Activated T-helper 1 cell treated with anti-CD3 and anti-CD28 coated beads, Interleukin-2, amount 50 U/mL, for 16 hours (primary cell): ENCODE measurements at regions not wholly inside any gene's neighbourhood (a gene's known extent, or its start where the extent isn't known, plus 50 kb on each side); places are given as distances from the start of the nearest gene placed in this dataset.

Experiments
- DNase-seq, 2 donors: peaks; one replicate each; pipeline ENCODE4 v3.0.0-alpha.2; 2020; ENCODE audit warnings: low read depth in 1 of 2, low spot score in 1 of 2

DNA sequence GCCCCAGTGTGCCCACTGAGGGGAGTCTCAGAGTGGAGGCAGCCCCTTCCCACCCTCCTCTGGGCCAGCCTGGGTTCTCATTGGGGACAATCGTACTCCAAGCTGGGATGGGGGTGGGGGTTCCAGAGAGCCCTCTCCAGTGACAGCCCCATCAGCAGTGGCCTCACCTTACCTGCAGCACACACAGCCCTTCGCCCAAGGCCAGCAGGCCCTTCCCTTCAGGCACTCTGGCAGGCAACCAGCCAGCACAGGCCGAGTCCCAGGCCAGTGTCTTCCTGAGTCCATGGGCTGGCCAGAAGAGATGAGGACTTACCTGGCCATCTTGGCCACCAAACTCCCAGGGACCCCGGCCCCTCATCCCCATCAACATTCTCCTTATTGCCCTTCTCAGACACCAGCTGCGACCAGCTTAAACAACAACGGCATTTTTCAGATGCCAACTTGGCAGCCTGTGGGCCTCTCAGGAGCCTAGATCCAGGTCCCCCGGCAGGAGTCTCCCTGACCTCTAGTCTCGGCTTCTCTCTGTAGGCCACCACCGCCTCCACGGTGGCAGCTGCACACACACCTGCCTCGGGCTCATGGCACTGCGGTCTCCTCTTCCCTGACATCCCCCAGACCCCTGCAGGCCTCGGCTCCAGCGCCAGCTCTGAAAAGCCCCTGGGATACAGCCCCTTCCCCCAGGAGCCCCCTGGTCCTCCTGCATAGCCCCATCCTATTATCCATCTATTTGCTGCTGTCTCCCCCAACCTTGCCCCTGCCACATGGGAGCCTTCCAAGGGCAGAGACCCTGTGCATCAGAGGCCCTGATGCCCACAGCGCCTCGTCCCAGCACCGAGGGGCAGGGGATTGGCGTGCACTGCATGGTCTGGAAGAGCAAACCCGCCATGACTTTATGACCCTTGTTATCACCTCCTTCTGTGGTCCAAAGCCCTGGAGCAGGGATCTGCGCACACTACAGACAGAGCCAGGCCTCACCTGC, 111.2 kb upstream of the FGF3 start:
- no peak for DNase-seq

DNA sequence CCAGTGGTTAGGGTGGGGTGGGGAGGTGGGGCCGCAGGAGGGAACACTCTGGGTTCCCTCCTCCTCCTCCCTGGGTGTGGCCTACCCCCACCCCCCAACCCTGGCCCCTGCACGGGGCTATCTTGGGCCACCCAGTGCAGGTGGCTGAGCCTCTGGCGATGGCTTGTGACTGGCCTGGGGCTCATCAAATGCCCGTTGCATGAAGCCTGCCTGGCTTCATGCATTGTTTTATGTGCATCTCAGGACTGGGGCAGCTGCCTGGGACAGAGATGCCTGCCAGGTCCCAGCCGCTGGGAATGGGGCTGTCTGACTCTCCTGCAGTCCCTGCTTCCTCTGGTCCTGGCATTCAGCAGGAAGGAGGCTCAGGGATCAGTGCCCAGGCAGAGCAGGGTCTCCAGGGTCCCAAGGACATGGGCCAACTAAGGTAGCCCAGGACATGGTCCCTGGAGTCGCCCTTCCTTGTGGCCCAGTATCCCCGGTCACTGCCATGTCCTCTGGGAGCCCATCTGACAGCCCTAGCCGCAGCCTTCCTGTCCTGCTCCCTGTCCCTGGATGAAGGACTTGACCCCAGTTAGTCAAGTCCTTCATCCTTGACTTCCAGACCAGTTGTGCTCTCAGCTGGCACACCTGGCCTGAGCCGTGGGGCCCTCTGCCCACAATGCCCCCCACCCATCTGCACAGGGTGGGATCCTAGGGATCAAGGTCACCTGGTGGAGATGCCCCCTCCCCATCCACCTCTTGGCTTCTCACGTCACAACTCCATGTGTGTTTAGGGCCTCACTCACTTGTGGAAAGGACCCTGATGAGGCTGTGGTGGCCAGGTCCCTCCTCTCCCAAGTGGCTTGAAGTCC, 112.1 kb upstream of the FGF3 start:
- no peak for DNase-seq

DNA sequence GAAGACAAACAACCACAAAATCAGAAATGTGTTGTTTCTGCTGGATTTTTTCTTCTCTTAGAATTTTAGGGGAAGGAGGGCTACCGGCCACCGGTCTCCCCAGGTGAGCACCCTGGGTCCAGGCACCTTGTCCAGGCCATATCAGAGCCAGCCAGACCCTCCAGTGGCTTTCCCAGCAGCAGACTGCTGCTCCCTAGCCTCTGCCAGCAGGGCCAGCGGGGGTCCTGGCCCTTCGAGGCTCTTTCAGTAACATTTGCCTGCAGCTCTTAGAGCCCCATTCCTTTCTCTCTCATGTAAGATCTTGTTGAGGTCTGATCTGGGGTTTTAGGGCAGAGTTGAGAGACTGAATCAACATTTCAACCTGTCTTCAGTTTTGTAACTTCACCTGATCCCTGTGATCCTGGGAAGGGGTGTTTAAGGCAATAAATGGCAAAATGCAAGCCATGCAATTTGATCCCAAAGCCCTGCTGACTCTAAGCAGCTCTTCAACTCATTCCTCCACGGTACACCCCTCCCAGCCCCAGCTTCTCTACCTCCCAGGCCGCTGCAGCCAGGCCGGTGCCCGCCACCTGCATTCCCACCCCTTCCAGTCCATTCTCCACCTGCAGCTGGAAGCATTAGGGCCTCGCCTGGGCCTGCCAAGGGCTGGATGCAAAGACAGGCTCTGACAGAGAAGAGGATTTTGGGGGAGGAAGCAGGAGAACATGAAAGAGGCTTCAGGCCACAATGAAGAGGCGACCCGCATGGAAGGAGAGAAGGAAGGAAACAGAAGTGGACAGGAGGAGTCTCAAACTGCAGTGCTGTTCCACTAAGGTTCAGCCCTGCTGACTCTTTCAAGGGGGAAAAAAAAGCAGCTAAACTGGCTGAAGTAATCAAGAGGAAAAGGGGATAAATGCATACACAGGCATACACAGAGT, 113.0 kb upstream of the FGF3 start:
- DNase-seq = no peak

DNA sequence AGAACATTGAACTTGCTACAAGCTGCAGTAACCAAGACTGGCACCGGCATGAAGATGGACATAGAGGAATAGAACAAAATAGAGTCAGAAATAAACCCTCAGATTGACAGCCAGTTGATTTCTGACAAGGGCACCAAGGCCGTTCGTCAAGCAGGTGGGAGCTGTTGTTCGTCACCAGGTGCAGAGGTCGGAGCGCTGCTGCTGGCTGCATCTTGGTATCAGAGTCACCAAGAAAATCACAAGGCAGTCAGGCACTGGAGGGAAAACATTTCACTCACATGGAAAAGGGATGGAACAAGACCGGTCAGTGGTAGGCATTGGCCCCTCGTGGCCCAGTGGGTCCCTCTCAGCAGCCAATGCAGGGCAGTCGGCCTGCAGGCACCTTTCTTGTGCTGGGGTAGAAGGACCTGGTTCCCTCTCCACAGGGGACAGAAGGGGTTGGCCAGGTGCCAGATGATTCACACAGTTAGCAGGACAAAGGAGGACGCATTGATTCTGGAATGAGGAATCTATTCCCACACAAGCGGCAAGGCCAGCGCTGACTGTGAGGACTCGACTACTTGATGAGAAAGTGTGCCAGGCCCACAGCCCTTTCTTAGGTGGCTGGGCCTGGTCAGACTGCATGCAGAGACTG, 115.8 kb upstream of the FGF3 start:
- no peak for DNase-seq

DNA sequence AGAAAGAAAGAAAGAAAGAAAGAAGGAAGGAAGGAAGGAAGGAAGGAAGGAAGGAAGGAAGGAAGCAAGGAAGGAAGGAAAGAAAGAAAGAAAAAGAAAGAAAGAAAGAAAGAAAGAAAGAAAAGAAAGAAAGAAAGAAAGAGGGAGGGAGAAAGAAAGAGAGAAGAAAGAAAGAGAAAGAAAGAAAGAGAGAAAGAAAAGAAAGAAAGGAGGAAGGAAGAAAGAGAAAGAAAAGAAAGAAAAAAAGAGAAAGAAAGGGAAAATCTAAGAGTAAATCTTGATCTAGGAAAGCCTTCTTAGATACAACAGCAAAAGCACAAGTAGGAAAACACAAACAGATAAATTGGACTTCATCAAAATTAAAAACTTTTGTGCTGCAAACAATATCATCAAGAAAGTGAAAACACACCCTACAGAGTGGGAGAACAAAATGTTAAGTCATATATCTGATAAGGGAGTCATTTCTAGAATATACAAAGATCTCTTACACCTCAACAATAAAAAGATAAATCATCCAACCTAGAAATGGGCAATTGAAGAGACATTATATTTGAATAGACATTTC, 116.8 kb upstream of the FGF3 start:
- no peak for DNase-seq

DNA sequence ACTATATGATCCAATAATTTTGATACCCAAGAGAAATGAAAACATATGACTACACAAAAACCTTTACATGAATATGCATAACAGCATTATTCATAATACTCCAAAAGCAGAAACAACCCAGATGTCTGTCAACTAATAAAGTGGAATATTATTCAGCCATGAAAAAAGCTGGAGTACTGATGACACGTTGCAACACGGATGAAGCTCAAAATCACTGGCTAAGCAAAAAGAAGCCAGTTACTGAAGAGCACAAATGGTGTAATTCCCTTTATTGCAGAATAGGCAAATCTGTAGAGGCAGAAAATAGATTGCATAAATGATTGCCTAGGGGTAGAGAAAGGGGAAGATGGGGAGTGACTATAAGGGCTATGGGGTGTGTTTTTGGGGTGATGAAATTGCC, 117.6 kb upstream of the FGF3 start:
- DNase-seq = no peak

DNA sequence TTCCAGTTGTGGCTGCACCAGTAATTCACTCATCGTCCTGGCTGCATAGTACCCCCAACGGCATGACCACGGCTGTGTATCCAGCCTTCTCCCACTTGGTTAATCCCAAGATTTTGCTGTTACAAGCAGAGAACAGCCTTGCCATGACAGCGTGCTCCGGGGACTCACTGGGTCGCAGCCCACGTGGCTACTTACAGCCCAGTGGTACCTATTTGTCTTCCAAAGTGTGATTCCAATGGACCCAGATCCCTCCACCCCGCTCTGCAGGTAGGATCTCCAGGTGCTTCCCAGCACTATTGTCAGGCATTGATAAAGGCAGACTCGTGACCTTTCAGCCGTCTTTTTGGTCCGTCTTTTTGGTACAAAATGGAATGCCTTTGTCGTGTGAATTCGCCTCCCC, 119.0 kb upstream of the FGF3 start:
- no peak for DNase-seq

DNA sequence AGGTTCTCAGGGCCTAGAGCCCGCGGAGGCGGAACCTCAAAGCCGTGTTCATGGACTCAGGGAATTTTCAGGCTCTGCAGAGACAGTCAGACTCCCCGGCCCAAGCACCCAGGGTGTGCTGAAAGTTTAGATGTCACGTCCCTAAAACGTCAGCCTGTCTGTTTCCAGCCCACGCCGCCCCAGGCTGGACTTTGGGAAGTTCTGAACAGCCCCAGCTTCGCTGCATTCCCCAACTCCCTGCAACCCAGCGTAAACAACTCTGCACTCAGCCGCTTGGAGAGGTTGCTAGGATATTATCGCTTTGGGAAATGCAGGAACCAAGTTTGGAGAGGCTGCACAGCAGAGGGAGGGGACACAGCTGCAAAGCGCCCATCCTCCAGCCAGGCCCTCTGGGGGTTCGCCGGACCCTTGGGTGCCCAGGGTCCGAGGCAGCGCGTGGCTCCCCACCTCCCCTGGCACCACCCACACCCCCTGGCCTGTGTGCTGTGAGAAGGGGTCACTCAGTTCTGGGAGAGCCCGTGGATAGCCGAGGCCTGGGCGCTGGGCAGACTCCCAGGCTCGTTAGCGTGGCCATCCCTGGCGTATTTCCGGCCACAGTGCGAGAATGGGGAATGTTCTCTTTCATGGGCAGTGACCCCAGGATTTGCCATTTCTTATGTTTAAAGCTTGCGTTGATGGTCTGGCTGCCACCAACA, 120.5 kb upstream of the FGF3 start:
- no peak for DNase-seq

DNA sequence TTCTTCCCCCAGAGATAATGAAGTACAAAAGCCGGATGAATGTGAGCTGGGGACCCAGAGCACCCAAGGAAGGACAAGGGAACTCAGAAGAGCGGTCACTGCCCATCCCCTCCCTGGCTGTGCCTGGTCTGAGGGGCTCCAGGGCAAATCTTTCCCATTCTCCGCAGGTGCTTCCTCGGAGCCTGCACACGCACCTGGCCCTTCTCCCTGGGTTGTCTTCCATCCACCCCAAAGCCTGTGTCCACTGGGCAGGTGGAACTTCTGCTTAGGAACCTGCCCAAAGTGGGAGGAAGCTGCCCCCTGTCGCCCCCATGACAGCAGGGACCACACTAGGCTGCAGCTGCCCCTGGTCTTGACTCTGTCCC, 121.0 kb upstream of the FGF3 start:
- no peak for DNase-seq

DNA sequence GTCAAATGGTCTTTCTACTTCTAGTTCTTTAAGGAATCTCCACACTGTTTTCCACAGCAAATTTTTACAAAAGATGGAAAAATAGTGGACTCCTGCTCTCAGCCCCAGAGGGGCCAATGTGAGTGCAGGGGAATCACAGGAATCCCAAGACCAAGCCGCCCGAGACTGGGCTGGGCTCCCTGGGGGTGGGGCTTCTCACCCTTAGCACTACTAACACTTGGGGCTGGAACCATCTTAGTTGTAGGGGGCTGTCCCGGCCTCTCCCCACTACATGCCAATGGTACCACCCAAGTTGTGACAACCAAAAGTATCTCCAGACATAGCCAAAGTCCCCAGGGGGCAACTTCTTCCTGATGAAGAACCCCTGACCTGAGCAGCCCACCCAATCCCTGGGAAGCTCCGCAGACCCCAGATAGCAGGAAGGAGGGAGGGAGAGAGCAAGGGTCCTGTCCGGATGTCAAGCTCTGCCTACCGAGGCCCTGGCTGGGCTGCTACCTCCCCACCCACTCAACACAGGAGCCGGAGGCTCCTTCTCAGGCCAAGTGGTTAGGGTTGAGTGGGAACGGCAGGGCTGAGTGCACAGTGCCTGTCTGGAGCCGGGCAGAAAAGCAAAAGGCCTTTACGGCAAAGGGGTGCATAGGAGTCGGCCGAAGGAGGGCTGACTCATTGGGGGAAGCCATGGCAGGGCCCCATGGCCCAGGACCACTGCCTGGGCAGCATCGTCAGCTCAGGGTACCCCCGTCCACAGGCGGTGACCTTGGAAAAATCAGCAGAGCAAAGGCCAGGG, 122.5 kb upstream of the FGF3 start:
- no peak for DNase-seq

DNA sequence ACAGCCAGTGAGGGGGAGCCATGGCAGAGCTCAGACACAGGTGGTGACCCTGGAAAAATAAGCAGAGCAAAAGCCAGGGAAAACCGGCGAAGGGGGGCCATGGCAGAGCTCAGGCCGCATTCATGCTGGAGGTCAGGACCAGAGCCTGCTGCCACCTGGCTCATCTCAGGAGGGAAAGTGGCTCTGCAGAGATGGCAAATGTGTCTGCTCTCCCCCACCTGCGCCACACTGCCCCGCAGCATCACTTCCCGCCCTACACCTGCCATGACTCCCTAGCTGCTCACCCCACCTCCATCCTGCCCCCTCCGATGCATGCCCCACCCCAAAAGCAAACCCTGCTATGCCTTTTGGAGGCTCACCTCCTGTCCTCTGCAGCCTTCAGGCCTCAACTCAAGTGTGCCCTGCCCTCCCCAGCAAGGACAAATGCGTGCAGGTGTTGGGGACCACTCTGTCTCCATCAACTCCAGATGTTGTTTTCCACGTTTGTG, 123.2 kb upstream of the FGF3 start:
- DNase-seq = no peak

DNA sequence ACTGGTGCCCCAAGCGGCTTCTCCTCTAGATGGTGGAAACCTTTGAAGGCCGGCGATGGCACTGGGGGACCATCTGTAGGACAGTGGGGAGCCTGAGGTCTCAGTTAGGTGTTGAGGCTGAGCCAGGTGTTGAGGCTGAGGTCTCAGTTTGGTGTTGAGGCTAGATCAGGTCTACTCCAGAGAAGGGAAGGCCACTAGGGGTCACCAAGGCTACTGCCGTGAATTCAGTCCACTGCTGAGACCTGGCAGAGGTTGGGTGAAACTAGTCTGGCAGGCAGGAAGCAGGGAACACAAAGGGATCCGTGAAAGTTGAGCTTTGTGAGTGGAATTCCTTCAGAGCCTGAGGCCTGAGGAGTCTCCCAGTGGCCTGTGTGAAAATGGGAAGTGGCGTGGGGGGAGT, 123.8 kb upstream of the FGF3 start:
- no peak for DNase-seq

DNA sequence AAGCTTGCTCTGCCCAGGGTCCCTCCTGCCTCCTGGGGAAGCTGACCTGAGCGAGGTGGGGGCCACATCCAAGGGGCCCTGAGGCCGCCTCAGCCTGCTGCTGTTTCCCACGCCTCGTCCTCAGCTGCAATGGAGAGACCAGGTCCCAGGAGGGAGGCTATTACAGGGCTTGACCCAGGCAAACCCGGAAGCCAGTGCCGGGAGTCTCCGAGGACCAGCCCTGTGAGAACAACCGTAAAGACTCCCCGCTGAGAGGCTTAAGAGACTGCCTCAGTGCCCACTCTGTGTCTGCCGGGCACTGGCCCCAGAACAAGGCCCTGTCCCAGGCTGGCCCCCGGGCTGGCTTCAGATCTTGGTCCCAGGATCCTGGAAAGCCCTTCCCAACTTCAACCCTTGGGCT, 124.3 kb upstream of the FGF3 start:
- no peak for DNase-seq

DNA sequence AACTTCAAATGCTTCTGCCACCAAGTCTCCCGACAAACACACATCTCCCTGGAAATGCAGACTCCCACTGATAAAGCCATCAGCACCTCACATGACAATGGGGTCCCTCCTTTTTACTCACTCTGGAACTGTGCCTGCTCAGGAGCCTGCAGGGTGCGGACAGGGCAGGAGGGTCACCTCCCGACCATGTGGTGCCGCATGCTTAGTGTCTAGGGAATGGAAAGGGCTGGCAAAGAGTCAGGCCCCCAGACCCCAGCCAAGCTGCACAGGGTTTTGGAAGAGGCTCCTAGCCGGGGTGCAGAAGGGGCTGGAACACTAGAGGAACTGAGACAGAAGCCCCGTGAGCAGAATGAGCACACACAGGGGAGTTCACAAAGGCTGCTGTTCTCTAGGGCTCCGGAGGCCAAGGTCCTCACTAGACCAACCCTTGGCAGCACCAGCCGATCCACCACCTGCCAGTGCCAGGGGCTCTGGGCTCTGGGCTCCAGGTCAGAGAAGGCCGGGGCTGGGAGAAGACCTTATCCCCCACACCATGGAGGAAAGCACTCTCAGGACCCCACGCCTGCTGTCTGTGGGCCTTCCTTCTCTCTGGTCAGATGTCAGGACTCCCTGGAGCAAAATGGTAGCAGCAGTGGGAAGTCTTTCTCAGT, 125.1 kb upstream of the FGF3 start:
- DNase-seq = no peak

DNA sequence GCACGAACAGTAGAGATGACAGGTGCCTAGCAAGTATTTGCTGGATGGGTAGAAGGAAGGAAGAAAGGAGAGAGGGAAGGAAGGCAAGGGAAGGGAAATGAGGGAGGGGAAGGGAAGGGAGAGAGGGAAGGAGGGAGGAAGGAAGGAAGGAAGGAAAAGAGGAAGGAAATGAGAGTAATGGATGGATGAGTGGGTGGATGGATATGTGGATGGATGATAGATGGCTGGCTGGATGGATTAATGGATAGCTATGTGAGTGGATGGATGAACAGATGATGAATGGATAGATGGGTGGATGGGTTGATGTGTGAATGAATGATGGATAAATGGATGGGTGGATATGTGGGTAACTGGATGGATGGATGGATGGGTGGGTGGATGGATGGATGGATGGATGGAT, 125.9 kb upstream of the FGF3 start:
- no peak for DNase-seq

DNA sequence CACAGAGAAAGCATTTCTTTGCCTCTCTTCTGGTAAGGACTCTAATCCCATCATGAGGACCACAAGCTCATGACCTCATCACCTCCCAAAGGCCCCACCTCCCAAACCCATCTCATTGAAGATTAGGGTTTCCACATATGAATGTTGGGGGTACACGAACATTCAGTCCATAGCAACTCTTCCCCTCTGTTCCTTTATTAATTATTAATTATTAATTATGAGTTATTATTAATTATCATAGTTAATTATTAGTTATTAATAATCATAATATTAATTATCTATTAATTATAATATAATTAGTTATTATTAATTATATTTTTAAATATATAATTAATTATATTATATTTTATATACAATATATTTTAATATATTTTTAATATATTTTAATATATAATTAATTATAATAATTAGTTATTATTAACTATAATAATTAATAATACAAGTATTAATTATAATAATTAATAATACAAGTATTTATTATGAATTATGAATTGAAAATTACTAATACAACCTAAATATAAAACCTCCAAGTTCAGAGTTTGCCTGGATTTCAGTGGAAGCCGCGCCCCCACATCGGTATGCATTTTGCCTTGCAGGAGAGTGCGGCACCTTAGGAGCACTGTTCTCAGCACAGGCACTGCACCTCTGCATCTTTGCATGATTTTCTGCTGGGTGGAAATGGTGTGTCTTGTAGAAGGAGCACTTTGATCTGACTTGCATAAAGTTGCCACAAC, 128.0 kb upstream of the FGF3 start:
- no peak for DNase-seq

DNA sequence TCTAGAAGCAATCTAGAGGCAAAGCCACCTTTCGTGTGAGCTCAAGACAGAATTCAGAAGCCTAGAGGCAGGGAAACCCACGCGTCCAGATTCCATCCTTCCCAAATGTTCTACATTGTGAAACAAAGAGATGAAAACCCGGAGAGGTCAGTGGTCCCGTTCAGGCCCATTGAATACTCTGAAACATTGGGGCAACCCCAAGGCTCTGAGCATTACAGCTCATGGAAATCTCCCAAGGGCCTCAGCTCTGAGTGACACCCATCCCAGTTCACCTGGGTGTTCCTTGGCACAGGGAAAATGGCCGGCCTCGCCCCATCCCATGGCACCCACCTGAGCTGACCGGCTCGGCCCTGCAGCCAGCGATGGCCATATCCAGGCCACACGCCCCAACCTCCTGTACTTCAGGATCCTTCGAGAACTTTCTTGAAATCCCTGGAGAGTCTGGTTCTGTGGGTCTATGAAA, 128.6 kb upstream of the FGF3 start:
- DNase-seq = no peak
